H1 (cell line): ENCODE measurements at regions not wholly inside any gene's neighbourhood (a gene's known extent, or its start where the extent isn't known, plus 50 kb on each side); places are given as distances from the start of the nearest gene placed in this dataset.

Experiments used
- ATF3 ChIP-seq: IDR thresholded peaks from 2 replicates; pipeline ENCODE4 v1.6.1; 2011; ENCODE audit warnings: low read depth, mild to moderate bottlenecking, low read length; ENCODE audit not compliant: insufficient read depth
- CTCF ChIP-seq, 3 experiments: IDR thresholded peaks; 1 replicate in 2 of 3; 2 replicates in 1 of 3; pipeline versions ENCODE4 v1.5.1 to v1.6.1; 2011; ENCODE audit warnings: low read length in 3 of 3, mild to moderate bottlenecking in 3 of 3, inconsistent platforms in 2 of 3, low read depth in 1 of 3, moderate library complexity in 1 of 3; ENCODE audit not compliant: insufficient read depth in 1 of 3; ENCODE audit errors: control extremely low read depth in 1 of 3
- EGR1 ChIP-seq: IDR thresholded peaks from 2 replicates; pipeline ENCODE4 v1.6.1; 2011; ENCODE audit warnings: low read depth, low read length, borderline replicate concordance
- POLR2A ChIP-seq, 2 experiments: IDR thresholded peaks; 1 replicate in 1 of 2; 2 replicates in 1 of 2; pipeline ENCODE4 v1.6.1; 2011; ENCODE audit warnings: low read depth in 2 of 2, low read length in 2 of 2, mild to moderate bottlenecking in 2 of 2; ENCODE audit errors: control extremely low read depth in 1 of 2
- RAD21 ChIP-seq, 2 experiments: IDR thresholded peaks in 1 of 2; conservative IDR thresholded peaks in 1 of 2; 2 replicates each; pipeline ENCODE4 v1.6.1; 2011; ENCODE audit warnings: low read depth in 2 of 2, low read length in 2 of 2, improper control_type of control experiment in 1 of 2, inconsistent platforms in 1 of 2, mild to moderate bottlenecking in 1 of 2, moderate library complexity in 1 of 2
- SIX5 ChIP-seq: IDR thresholded peaks from 2 replicates; pipeline ENCODE4 v1.6.1; 2011; ENCODE audit warnings: mild to moderate bottlenecking, low read depth, low read length
- ZNF274 ChIP-seq: IDR thresholded peaks from 2 replicates; pipeline ENCODE4 v1.7.0; 2012; ENCODE audit warnings: low read length, borderline replicate concordance; ENCODE audit errors: extremely low read depth

GRCh38 chr10:8242295-8242872 is 187.9 kb downstream of the GATA3 start:
- TF ChIP-seq ATF3 (no peak), POLR2A (IDR thresholded peaks at IDR 0.05; ENCODE audit: control extremely low read depth in 1 of 2, low read depth in 2 of 2, low read length in 2 of 2) (no peak), SIX5 (no peak), EGR1 (no peak), CTCF (IDR thresholded peaks at IDR 0.05; ENCODE audit: control extremely low read depth in 1 of 3, insufficient read depth in 1 of 3, low read depth in 1 of 3, low read length in 3 of 3) (no peak), ZNF274 (no peak), RAD21 (IDR thresholded peaks at IDR 0.05 in 1 of 2, conservative IDR thresholded peaks at IDR 0.05 in 1 of 2; ENCODE audit: low read depth in 2 of 2, low read length in 2 of 2) (no peak)
